ENCODE measurements at regions not wholly inside any gene's neighbourhood (a gene's known extent, or its start where the extent isn't known, plus 50 kb on each side); places are given as distances from the start of the nearest gene placed in this dataset.
A peak's percentile ranks its signal among the peaks of the same experiment; 100 is the strongest.

DNA sequence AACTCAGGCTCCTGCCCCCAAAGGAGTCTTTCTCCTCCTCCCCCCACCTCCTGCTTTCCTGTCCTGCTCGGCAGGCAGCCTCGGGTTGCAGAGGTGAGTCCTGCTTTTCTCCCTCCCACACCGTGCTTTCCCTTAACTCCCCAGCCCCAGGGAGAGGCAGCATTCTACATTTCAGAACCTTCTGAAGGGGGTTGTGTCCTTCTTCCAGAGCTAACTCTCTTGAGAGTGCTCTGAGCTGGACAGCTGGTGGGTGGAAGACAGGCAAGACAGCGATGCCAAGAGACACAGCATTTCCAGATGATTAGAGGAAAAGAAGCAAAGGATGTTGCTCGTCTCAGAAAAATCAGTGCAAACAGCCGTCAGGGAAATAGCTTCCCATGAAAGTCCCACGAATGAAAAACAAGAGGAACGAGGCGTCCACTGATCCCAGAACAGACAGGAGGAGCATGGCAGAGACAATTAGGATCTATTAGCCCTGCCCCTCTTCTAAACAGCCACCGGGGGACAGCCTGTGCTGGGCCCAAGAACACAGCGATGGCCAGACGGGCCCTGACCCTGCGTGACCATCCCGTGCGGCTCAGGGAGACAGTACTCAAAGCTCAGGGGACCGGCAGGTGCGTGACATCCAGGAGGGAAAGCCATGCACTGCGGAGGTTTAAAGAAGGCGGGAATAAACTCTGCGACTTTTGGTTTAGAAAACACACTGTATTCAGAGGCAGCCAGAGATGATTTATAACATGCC, 216.5 kb upstream of the RTL1 start:
- H3K36me3 ChIP-seq (ENCODE audit: control insufficient read depth, insufficient read depth, low read length, severe bottlenecking), result no peaks in the 10 kb centered on the region
- peaks cover 59% of the 10 kb centered on the region for H3K27me3 ChIP-seq (replicated peaks; ENCODE audit: control insufficient read depth, insufficient read depth, low read length)
- H3K9ac ChIP-seq (ENCODE audit: low read length), result no peak overlapping the region
- peak; percentile 3 for DNase-seq (ENCODE audit: low read depth)
- no peak overlapping the region for H3K4me3 ChIP-seq (ENCODE audit: low read length)
- peaks cover 9% of the 10 kb centered on the region for H3K4me1 ChIP-seq (ENCODE audit: control insufficient read depth, insufficient read depth, low read length)
- no peaks in the 10 kb centered on the region for H3K9me3 ChIP-seq (ENCODE audit: control insufficient read depth, low read length)

DNA sequence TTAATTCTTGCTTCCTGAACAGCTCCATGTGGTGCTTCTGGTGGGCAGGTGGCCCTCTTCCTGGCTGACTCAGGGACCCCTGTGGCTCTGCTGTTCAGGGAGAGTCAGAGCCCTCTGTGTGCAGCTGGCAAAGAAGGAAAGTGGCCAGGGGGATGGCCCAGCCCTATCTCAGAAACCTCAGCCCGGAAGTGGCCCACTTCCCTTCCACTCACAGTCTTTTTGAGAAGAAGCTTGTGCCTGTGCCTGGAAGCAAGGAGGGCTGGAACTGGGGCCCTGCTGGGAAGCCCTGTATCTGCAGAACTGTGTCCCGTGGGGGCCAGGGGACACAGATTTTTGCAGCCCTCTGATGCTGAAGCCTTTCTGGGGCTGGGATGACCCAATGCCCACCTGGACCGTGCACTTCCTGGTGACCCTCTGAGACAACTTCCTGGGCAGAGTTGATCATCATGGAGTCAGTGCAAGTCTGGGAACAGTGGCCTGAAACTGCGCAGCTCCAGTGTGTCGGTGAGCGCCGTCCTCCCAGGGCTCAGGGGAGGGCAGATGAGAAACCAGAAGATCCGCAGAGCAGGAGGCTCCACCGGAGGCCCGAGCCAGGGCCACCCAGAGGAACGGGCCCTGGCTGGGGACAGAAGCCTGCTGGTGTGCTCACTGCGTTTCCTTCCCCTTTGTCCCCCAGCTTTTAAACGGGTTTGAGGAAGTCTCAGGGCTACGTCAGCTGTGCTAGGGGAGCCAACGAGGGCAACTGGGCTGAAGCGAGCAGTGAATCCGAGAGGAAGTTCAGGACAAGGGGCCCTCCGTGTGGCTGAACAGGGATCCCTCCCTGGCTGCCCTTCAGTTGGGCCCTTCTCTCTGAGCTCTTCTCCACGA, 217.4 kb upstream of the RTL1 start:
- no peak for DNase-seq (ENCODE audit: low read depth)
- Histone ChIP-seq H3K4me3 (ENCODE audit: low read length) (no peak overlapping the region), H3K9ac (ENCODE audit: low read length) (no peak overlapping the region), H3K36me3 (ENCODE audit: control insufficient read depth, insufficient read depth, low read length, severe bottlenecking) (no peaks in the 10 kb centered on the region), H3K4me1 (ENCODE audit: control insufficient read depth, insufficient read depth, low read length) (peaks cover 9% of the 10 kb centered on the region), H3K9me3 (ENCODE audit: control insufficient read depth, low read length) (no peaks in the 10 kb centered on the region), H3K27me3 (replicated peaks; ENCODE audit: control insufficient read depth, insufficient read depth, low read length) (peaks cover 60% of the 10 kb centered on the region)

DNA sequence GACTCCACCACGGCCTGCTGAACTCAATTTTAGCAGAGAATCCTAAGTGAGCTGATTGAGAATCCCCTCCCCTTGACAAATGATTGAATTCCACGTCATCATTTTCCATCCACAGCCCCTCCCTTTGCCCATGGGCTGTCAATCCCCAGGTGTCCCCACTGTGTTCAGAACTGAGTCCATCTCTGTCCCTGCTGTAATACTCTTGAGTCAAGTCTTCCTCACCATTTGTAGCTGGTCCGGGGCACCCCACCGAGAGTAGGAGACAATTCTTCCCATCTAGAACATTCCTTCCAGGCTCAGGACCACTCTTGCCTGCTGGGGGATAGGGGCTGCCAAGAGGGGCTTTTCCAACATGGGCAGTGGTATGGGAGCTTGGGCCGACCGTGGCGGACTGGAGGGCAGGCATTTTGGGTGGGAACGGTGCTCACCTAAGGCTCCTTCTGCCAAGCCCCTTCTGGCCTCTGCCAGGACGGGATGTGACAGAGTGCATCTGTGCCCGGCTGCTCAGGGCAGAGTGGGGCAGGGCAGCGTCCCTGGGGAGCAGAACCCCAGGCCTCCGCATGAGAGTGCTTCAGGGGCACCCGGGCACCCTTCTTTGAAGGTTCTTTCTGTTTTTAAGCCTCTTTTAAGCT, 218.1 kb upstream of the RTL1 start:
- no peak for DNase-seq (ENCODE audit: low read depth)
- Histone ChIP-seq H3K9me3 (ENCODE audit: control insufficient read depth, low read length) (no peaks in the 10 kb centered on the region), H3K4me3 (ENCODE audit: low read length) (no peak overlapping the region), H3K27me3 (replicated peaks; ENCODE audit: control insufficient read depth, insufficient read depth, low read length) (peaks cover 64% of the 10 kb centered on the region), H3K4me1 (ENCODE audit: control insufficient read depth, insufficient read depth, low read length) (peaks cover 9% of the 10 kb centered on the region), H3K9ac (ENCODE audit: low read length) (no peak overlapping the region), H3K36me3 (ENCODE audit: control insufficient read depth, insufficient read depth, low read length, severe bottlenecking) (no peaks in the 10 kb centered on the region)

DNA sequence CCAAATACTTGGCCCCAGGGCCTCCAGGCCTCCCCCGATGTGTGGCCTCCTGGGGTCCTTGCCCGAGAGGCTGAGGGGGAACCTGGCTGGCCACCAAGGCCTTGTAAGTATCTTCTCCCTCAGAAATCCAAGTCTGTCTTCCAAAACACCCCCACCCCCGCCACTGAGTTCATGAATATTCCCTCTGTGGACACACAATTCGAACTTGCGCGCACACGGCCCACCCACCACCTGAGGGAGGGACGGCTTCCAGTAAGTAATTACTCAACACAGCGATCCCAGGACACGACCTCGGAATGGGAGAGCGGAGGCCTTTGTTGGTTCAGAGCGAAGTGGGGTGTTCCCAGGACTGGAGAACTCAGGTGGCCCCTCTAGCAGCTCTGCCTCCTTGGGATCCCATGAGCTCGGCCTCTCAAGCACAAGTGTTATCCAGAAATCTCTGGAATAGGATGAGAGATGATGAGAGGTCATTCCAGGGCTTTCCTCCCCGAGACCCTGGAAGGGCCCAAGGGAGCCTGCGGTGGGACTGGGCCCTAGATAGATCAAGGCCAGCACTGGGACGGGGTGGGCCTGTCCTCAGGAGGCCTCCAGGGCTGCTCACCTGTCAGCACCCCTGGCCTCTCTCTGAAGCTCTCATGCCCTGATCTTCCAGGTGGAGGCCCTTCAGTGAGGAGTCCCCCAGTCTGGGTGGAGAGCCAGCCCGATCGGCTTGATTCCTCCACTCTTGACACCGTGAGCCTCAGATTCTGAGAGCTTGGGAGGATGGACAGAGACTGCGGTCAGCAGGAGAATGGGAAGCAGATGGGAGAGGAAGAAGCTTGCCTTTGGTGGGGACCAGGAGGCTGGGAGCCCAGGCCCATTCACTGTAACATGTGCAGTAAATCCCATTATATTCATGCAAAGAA, 219.0 kb upstream of the RTL1 start:
- Histone ChIP-seq H3K9ac (ENCODE audit: low read length) (no peak overlapping the region), H3K27me3 (replicated peaks; ENCODE audit: control insufficient read depth, insufficient read depth, low read length) (peaks cover 69% of the 10 kb centered on the region), H3K9me3 (ENCODE audit: control insufficient read depth, low read length) (no peaks in the 10 kb centered on the region), H3K4me1 (ENCODE audit: control insufficient read depth, insufficient read depth, low read length) (peaks cover 9% of the 10 kb centered on the region), H3K36me3 (ENCODE audit: control insufficient read depth, insufficient read depth, low read length, severe bottlenecking) (no peaks in the 10 kb centered on the region), H3K4me3 (ENCODE audit: low read length) (no peak overlapping the region)
- no peak for DNase-seq (ENCODE audit: low read depth)

DNA sequence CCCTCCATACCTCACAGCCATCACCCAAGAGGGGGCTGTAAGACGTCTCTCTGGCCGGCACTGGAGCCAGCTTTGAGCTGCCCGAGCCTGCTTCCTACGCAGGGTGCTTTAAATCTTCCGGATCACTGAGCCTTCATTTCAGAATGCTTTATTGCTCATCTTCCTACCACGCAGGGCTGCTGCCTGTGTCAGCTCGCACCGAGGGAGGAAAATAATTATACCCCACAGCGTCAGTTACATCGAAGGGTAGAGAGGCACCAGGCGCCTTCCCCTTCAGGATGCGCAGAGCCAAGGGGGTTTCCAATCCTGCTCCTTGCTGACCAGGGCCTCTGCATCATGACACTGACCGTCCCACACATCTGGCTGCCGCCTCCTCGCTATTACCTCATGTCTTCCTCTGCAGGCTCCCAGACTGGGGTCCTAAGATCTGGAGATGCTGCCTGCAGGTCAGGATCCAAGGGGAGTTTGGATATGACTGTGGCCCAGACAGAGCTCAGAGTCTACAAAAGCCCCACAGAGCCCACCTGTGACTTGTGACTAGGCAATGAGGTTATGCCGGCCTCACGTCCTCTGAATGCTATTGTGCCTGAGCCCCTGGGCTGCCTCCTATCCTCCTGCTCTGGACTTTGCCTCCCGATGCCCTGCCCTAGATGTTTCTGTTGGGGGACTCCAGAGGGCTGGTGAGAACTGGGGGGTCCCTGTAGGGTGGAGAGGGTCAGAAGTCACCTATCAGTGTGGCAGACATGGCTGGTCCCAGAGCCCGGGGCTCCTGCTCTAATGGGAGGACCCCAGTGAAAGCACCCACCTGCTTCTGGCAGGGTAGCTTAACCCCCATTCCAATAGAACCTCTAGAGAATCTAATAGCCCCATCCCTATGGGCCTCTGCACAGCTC, 220.3 kb upstream of the RTL1 start:
- Histone ChIP-seq H3K9me3 (ENCODE audit: control insufficient read depth, low read length) (peaks cover 3% of the 10 kb centered on the region), H3K4me3 (ENCODE audit: low read length) (no peak overlapping the region), H3K4me1 (ENCODE audit: control insufficient read depth, insufficient read depth, low read length) (peaks cover 7% of the 10 kb centered on the region), H3K36me3 (ENCODE audit: control insufficient read depth, insufficient read depth, low read length, severe bottlenecking) (no peaks in the 10 kb centered on the region), H3K9ac (ENCODE audit: low read length) (no peak overlapping the region), H3K27me3 (replicated peaks; ENCODE audit: control insufficient read depth, insufficient read depth, low read length) (peaks cover 70% of the 10 kb centered on the region)
- peak; percentile 1 for DNase-seq (ENCODE audit: low read depth)

DNA sequence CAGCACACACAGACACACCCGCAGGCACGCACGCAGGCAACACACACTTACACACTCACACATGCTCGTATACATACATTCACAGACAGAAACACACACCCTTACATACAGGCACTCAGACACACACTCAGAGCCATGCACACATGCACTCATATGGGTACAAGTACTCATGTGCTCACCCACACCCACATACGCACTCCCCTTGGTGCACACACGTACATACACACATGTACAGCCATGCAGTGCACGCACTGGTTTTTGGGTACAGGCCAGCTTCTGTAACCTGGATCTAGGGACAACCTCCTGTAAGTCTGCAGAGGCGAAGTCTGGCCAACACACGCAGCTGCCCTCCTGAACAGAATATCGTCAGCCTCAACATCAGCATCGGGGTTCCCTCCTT, 221.3 kb upstream of the RTL1 start:
- no peak for DNase-seq (ENCODE audit: low read depth)
- peaks cover 4% of the 10 kb centered on the region for H3K4me1 ChIP-seq (ENCODE audit: control insufficient read depth, insufficient read depth, low read length)
- H3K27me3 ChIP-seq (replicated peaks; ENCODE audit: control insufficient read depth, insufficient read depth, low read length), result peaks cover 67% of the 10 kb centered on the region
- peaks cover 3% of the 10 kb centered on the region for H3K9me3 ChIP-seq (ENCODE audit: control insufficient read depth, low read length)
- no peak overlapping the region for H3K4me3 ChIP-seq (ENCODE audit: low read length)
- H3K9ac ChIP-seq (ENCODE audit: low read length), result no peak overlapping the region
- no peaks in the 10 kb centered on the region for H3K36me3 ChIP-seq (ENCODE audit: control insufficient read depth, insufficient read depth, low read length, severe bottlenecking)

DNA sequence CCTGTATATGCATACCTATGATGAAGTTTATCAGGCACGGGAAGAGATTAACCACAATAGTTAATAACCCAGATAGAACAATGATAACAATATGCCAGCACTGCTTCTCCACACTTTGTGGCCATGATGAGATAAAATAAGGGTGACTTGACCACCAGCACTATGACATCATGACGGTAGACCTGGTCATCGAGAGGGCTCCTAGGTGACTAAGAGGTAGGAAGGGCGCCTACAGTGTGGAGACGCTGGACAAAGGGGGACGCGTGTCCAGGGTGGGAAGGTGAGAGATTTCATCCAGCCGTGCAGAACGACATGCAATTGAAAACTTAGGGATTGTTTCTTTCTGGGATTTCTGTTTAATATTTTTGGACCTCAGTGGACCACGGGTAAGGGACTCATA, 221.8 kb upstream of the RTL1 start:
- Histone ChIP-seq H3K4me1 (ENCODE audit: control insufficient read depth, insufficient read depth, low read length) (no peaks in the 10 kb centered on the region), H3K9me3 (ENCODE audit: control insufficient read depth, low read length) (peaks cover 3% of the 10 kb centered on the region), H3K9ac (ENCODE audit: low read length) (no peak overlapping the region), H3K27me3 (replicated peaks; ENCODE audit: control insufficient read depth, insufficient read depth, low read length) (peaks cover 63% of the 10 kb centered on the region), H3K36me3 (ENCODE audit: control insufficient read depth, insufficient read depth, low read length, severe bottlenecking) (no peaks in the 10 kb centered on the region), H3K4me3 (ENCODE audit: low read length) (no peak overlapping the region)
- DNase-seq (ENCODE audit: low read depth), result no peak

DNA sequence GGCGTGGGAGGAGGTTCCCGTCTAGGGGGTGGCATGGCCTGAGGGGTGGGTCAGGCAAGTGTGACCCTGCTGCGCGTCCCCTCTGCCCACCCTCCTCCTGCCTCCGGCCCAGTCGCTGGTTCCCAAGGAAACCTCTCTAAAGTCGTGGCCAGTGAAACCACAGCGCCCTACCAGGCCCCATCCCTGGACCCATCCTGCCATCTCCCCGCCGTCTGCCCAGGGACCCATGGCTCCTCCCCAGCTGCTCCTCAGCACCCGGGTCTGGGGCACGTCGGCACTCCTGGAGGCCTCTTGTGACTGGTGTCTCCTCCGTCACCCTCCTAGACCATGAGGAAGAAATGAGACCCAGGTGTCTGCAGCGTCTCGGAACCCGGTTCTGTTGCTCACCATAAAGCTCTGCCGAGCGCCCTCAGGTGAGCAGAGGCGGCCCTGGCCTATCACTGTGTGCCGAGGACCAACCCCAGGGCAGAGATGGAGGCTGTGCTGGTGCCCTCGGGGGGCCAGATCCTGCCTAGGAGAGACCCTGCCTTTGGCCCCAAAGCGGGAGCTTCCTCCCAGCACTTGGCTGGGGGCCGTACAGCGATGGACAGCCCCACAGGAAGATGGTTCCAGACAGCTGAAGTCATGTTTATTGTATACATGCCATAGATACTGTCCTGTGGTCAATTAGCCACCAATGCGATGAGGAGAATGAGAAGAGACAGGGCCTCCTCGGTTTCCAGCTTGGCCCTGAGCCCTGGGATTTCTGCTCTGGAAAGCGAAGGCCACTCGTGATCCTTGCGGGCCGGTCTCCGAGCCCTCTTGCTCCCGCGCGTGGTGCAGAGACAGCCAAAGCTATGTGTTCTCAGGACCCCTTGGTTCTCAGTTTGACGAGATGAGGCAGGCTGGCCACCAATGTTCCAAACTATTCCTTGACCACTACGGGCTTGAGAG, 222.5 kb upstream of the RTL1 start:
- Histone ChIP-seq H3K27me3 (replicated peaks; ENCODE audit: control insufficient read depth, insufficient read depth, low read length) (peaks cover 56% of the 10 kb centered on the region), H3K4me3 (ENCODE audit: low read length) (no peak overlapping the region), H3K4me1 (ENCODE audit: control insufficient read depth, insufficient read depth, low read length) (no peaks in the 10 kb centered on the region), H3K9ac (ENCODE audit: low read length) (no peak overlapping the region), H3K9me3 (ENCODE audit: control insufficient read depth, low read length) (peaks cover 3% of the 10 kb centered on the region), H3K36me3 (ENCODE audit: control insufficient read depth, insufficient read depth, low read length, severe bottlenecking) (no peaks in the 10 kb centered on the region)
- DNase-seq (ENCODE audit: low read depth), result no peak

DNA sequence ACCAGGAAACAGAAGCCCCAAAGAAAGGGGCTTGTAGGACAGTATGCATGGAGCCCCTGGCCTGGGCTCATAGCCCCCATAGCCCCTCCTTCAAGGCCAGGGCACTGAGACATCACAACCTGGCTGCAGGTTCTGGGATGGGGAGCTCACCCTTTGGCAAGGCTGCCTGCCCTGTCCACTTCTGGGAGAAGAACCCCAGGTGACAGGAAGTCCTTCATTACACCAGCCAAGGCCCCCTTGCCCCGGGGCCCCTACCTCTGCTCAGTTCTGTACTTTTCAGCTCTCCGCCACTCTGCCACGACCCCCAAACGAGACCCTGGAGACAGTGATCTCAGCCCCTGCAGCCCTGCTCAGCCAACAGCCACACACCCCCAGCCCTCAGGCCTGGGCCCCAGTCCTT, 223.2 kb upstream of the RTL1 start:
- DNase-seq (ENCODE audit: low read depth), result no peak
- Histone ChIP-seq H3K4me1 (ENCODE audit: control insufficient read depth, insufficient read depth, low read length) (no peaks in the 10 kb centered on the region), H3K36me3 (ENCODE audit: control insufficient read depth, insufficient read depth, low read length, severe bottlenecking) (no peaks in the 10 kb centered on the region), H3K9me3 (ENCODE audit: control insufficient read depth, low read length) (peaks cover 3% of the 10 kb centered on the region), H3K27me3 (replicated peaks; ENCODE audit: control insufficient read depth, insufficient read depth, low read length) (peaks cover 57% of the 10 kb centered on the region), H3K9ac (ENCODE audit: low read length) (no peak overlapping the region), H3K4me3 (ENCODE audit: low read length) (no peak overlapping the region)

All from adipocyte (in vitro differentiated cells).